ENCODE measurements at regions not wholly inside any gene's neighbourhood (a gene's known extent, or its start where the extent isn't known, plus 50 kb on each side); places are given as distances from the start of the nearest gene placed in this dataset.

- Histone ChIP-seq H3K4me3 (ENCODE audit: low read length) (no peak overlapping the region), H3K4me1 (ENCODE audit: insufficient read depth, low read length) (no peaks in the 10 kb centered on the region), H3K27me3 (ENCODE audit: insufficient read depth, low read length) (no peaks in the 10 kb centered on the region), H3K36me3 (ENCODE audit: insufficient read depth, low read length) (no peaks in the 10 kb centered on the region), H3K9ac (ENCODE audit: low read depth, low read length) (no peak overlapping the region), H3K27ac (ENCODE audit: low read depth, low read length) (no peak overlapping the region), H3K9me3 (ENCODE audit: insufficient read depth, low read depth, low read length) (no peaks in the 10 kb centered on the region)
- WGBS: 100% methylated on average over 1 of the region's 1 CpG
These were observed 362.1 kb downstream of the SLC6A15 start for GRCh38 chr12:84550518-84550917.

GRCh38 chr12:84542289-84542688, 370.3 kb downstream of the SLC6A15 start:
- H3K27ac ChIP-seq (ENCODE audit: low read depth, low read length): no peak overlapping the region
- H3K27me3 ChIP-seq (ENCODE audit: insufficient read depth, low read length): no peaks in the 10 kb centered on the region
- H3K9ac ChIP-seq (ENCODE audit: low read depth, low read length): no peak overlapping the region
- H3K9me3 ChIP-seq (ENCODE audit: insufficient read depth, low read depth, low read length): no peaks in the 10 kb centered on the region
- H3K36me3 ChIP-seq (ENCODE audit: insufficient read depth, low read length): no peaks in the 10 kb centered on the region
- H3K4me3 ChIP-seq (ENCODE audit: low read length): no peak overlapping the region
- H3K4me1 ChIP-seq (ENCODE audit: insufficient read depth, low read length): no peaks in the 10 kb centered on the region

GRCh38 chr12:84537666-84538065, 374.9 kb downstream of the SLC6A15 start:
- Histone ChIP-seq H3K9ac (ENCODE audit: low read depth, low read length) (no peak overlapping the region), H3K27ac (ENCODE audit: low read depth, low read length) (no peak overlapping the region), H3K4me1 (ENCODE audit: insufficient read depth, low read length) (no peaks in the 10 kb centered on the region), H3K27me3 (ENCODE audit: insufficient read depth, low read length) (no peaks in the 10 kb centered on the region), H3K36me3 (ENCODE audit: insufficient read depth, low read length) (no peaks in the 10 kb centered on the region), H3K9me3 (ENCODE audit: insufficient read depth, low read depth, low read length) (no peaks in the 10 kb centered on the region), H3K4me3 (ENCODE audit: low read length) (no peak overlapping the region)
- no CpG with 5 or more reads among the region's 1 CpG for WGBS

- Histone ChIP-seq H3K36me3 (ENCODE audit: insufficient read depth, low read length) (no peaks in the 10 kb centered on the region), H3K9ac (ENCODE audit: low read depth, low read length) (no peak overlapping the region), H3K27me3 (ENCODE audit: insufficient read depth, low read length) (no peaks in the 10 kb centered on the region), H3K4me3 (ENCODE audit: low read length) (no peak overlapping the region), H3K27ac (ENCODE audit: low read depth, low read length) (no peak overlapping the region), H3K4me1 (ENCODE audit: insufficient read depth, low read length) (no peaks in the 10 kb centered on the region), H3K9me3 (ENCODE audit: insufficient read depth, low read depth, low read length) (no peaks in the 10 kb centered on the region)
- 99% methylated on average over 2 of the region's 2 CpGs for whole genome bisulfite sequencing
These were observed 399.8 kb downstream of the SLC6A15 start for GRCh38 chr12:84512751-84513150.

- Histone ChIP-seq H3K27ac (ENCODE audit: low read depth, low read length) (no peak overlapping the region), H3K36me3 (ENCODE audit: insufficient read depth, low read length) (no peaks in the 10 kb centered on the region), H3K4me3 (ENCODE audit: low read length) (no peak overlapping the region), H3K4me1 (ENCODE audit: insufficient read depth, low read length) (no peaks in the 10 kb centered on the region), H3K9me3 (ENCODE audit: insufficient read depth, low read depth, low read length) (no peaks in the 10 kb centered on the region), H3K27me3 (ENCODE audit: insufficient read depth, low read length) (no peaks in the 10 kb centered on the region), H3K9ac (ENCODE audit: low read depth, low read length) (no peak overlapping the region)
- WGBS: 89% methylated on average over 2 of the region's 2 CpGs
These were observed 403.7 kb downstream of the SLC6A15 start for GRCh38 chr12:84508851-84509260.

GRCh38 chr12:84507956-84508850, 404.4 kb downstream of the SLC6A15 start:
- H3K27ac ChIP-seq (ENCODE audit: low read depth, low read length): no peak overlapping the region
- H3K4me1 ChIP-seq (ENCODE audit: insufficient read depth, low read length): no peaks in the 10 kb centered on the region
- WGBS: 75% methylated on average over 6 of the region's 6 CpGs
- H3K9ac ChIP-seq (ENCODE audit: low read depth, low read length): no peak overlapping the region
- H3K27me3 ChIP-seq (ENCODE audit: insufficient read depth, low read length): no peaks in the 10 kb centered on the region
- no peaks in the 10 kb centered on the region for H3K9me3 ChIP-seq (ENCODE audit: insufficient read depth, low read depth, low read length)
- no peak overlapping the region for H3K4me3 ChIP-seq (ENCODE audit: low read length)
- no peaks in the 10 kb centered on the region for H3K36me3 ChIP-seq (ENCODE audit: insufficient read depth, low read length)

GRCh38 chr12:84506282-84506681, 406.3 kb downstream of the SLC6A15 start:
- H3K27ac ChIP-seq (ENCODE audit: low read depth, low read length): no peak overlapping the region
- no peaks in the 10 kb centered on the region for H3K9me3 ChIP-seq (ENCODE audit: insufficient read depth, low read depth, low read length)
- H3K27me3 ChIP-seq (ENCODE audit: insufficient read depth, low read length): no peaks in the 10 kb centered on the region
- 90% methylated on average over 5 of the region's 5 CpGs for WGBS
- no peaks in the 10 kb centered on the region for H3K4me1 ChIP-seq (ENCODE audit: insufficient read depth, low read length)
- no peak overlapping the region for H3K4me3 ChIP-seq (ENCODE audit: low read length)
- H3K9ac ChIP-seq (ENCODE audit: low read depth, low read length): no peak overlapping the region
- H3K36me3 ChIP-seq (ENCODE audit: insufficient read depth, low read length): no peaks in the 10 kb centered on the region

- Histone ChIP-seq H3K9ac (ENCODE audit: low read depth, low read length) (no peak overlapping the region), H3K27me3 (ENCODE audit: insufficient read depth, low read length) (no peaks in the 10 kb centered on the region), H3K9me3 (ENCODE audit: insufficient read depth, low read depth, low read length) (no peaks in the 10 kb centered on the region), H3K27ac (ENCODE audit: low read depth, low read length) (no peak overlapping the region), H3K4me3 (ENCODE audit: low read length) (no peak overlapping the region), H3K4me1 (ENCODE audit: insufficient read depth, low read length) (no peaks in the 10 kb centered on the region), H3K36me3 (ENCODE audit: insufficient read depth, low read length) (no peaks in the 10 kb centered on the region)
- WGBS: 61% methylated on average over 4 of the region's 4 CpGs
These were observed 409.5 kb downstream of the SLC6A15 start for GRCh38 chr12:84502907-84503787.

GRCh38 chr12:84502180-84502860, 410.3 kb downstream of the SLC6A15 start:
- no peaks in the 10 kb centered on the region for H3K4me1 ChIP-seq (ENCODE audit: insufficient read depth, low read length)
- no peak overlapping the region for H3K9ac ChIP-seq (ENCODE audit: low read depth, low read length)

GRCh38 chr12:84497819-84498218, 414.8 kb downstream of the SLC6A15 start:
- H3K4me3 ChIP-seq (ENCODE audit: low read length): no peak overlapping the region
- no peaks in the 10 kb centered on the region for H3K4me1 ChIP-seq (ENCODE audit: insufficient read depth, low read length)
- no peak overlapping the region for H3K27ac ChIP-seq (ENCODE audit: low read depth, low read length)
- WGBS: no CpG with 5 or more reads among the region's 1 CpG
- no peaks in the 10 kb centered on the region for H3K9me3 ChIP-seq (ENCODE audit: insufficient read depth, low read depth, low read length)
- no peaks in the 10 kb centered on the region for H3K27me3 ChIP-seq (ENCODE audit: insufficient read depth, low read length)
- no peak overlapping the region for H3K9ac ChIP-seq (ENCODE audit: low read depth, low read length)
- H3K36me3 ChIP-seq (ENCODE audit: insufficient read depth, low read length): no peaks in the 10 kb centered on the region

More at GRCh38 chr12:84502180-84502860, 410.3 kb downstream of the SLC6A15 start:
- WGBS: 100% methylated on average over 2 of the region's 2 CpGs
- H3K9me3 ChIP-seq (ENCODE audit: insufficient read depth, low read depth, low read length): no peaks in the 10 kb centered on the region
- no peaks in the 10 kb centered on the region for H3K27me3 ChIP-seq (ENCODE audit: insufficient read depth, low read length)
- H3K36me3 ChIP-seq (ENCODE audit: insufficient read depth, low read length): no peaks in the 10 kb centered on the region
- H3K4me3 ChIP-seq (ENCODE audit: low read length): no peak overlapping the region
- H3K27ac ChIP-seq (ENCODE audit: low read depth, low read length): no peak overlapping the region

- Histone ChIP-seq H3K9me3 (ENCODE audit: insufficient read depth, low read depth, low read length) (no peaks in the 10 kb centered on the region), H3K9ac (ENCODE audit: low read depth, low read length) (no peak overlapping the region), H3K36me3 (ENCODE audit: insufficient read depth, low read length) (no peaks in the 10 kb centered on the region), H3K4me1 (ENCODE audit: insufficient read depth, low read length) (no peaks in the 10 kb centered on the region), H3K27ac (ENCODE audit: low read depth, low read length) (no peak overlapping the region), H3K4me3 (ENCODE audit: low read length) (no peak overlapping the region), H3K27me3 (ENCODE audit: insufficient read depth, low read length) (no peaks in the 10 kb centered on the region)
- 95% methylated on average over 1 of the region's 2 CpGs for WGBS
These were observed 416.9 kb downstream of the SLC6A15 start for GRCh38 chr12:84495711-84496110.

All from HUES64 (cell line).